Jurkat, Clone E6-1 (cell line): ENCODE measurements at regions not wholly inside any gene's neighbourhood (a gene's known extent, or its start where the extent isn't known, plus 50 kb on each side); places are given as distances from the start of the nearest gene placed in this dataset.
"Not testable (repeated sequence)": the region's sequence is repeated elsewhere in the genome, so short reads cannot be mapped to it uniquely, and the experiment has no call there.

Experiments used
- DNase-seq: peaks from one replicate; pipeline ENCODE4 v3.0.0-alpha.2; 2011; ENCODE audit warnings: low read depth, low spot score
- H3K4me3 ChIP-seq: 2 replicates; pipeline ENCODE4 v1.5.1; 2011; ENCODE audit warnings: mild to moderate bottlenecking, low read length, control low read depth, moderate library complexity

DNA sequence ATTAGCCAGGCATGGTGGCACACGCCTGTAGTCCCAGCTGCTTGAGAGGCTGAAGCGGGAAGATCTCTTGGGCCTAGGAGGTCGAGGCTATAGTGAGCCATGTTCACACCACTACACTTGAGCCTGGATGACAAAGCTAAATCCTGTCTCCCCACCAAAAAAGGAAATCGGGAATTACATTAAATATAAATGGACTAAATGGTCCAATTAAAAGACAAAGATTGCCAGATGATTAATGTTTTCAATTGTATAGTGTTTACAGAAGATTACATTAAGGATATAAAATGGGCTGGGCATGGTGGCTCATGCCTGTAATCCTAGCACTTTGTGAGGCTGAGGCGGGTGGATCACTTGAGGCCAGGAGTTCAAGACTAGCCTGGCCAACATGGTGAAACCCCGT, 179.1 kb downstream of the TOMM20 start:
- not testable (repeated sequence) for DNase-seq, H3K4me3 ChIP-seq

DNA sequence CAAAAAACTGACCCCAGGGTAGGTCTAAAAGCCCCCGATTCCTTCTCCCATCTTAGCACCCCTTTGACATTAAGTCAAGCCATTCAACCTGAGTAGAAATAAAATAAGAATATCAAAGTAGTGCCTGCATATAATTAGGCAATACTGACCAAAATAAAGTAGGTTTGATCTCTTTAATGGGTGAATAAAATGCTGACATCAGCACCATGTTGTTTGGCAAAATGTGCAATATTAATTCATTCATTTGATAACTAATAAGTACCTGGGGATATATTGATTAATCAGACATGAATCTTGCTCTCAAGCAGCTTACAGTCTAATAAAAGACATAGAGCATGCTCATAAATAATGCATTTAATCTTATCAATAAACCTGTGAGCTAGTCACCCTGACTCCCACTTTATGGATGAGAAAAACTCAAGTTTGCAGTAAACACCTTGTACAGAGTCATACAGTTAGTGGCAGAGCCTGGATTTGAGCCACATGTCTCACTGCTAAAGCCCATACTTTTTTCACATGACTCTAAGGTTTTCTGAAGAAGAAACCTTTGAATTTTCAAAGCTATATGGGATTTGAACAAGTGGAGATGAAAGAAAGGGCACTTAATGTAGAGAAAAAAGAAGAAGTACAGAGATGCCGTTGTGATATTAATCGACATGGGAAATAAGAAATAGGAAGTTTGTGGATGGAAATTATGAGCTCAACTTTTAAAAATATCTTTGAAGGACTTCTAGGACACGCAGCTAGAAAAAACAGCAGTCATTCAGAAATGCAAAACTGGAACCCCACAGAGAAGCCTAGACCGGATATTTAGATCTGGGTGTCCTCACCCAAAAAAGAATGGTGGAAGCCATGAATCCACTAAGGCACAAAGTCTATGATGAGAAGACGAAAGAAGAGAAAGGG, 183.9 kb downstream of the TOMM20 start:
- DNase-seq: no peak
- H3K4me3 ChIP-seq: no peak overlapping the region

GRCh38 chr1:234943836-234944402, 184.7 kb downstream of the TOMM20 start:
- DNase-seq: no peak
- H3K4me3 ChIP-seq: no peak overlapping the region

GRCh38 chr1:234942879-234943506, 185.6 kb downstream of the TOMM20 start:
- no peak for DNase-seq
- no peak overlapping the region for H3K4me3 ChIP-seq

DNA sequence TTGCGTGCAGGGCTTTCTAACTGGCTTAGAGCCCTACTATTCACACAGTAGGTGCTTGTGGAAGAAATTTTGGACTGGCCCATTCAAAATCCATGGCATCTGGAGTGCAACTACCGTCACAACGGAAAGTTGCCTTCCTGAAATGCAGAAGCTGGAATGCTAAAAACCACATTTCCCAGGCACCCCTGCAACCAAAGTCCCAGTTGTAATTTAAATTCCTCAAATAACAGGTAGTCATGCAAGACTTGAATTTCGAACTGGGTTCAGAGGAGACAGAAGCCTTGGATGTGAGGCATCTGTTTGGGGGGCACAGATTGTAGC, 186.7 kb downstream of the TOMM20 start:
- no peak for DNase-seq
- no peak overlapping the region for H3K4me3 ChIP-seq

DNA sequence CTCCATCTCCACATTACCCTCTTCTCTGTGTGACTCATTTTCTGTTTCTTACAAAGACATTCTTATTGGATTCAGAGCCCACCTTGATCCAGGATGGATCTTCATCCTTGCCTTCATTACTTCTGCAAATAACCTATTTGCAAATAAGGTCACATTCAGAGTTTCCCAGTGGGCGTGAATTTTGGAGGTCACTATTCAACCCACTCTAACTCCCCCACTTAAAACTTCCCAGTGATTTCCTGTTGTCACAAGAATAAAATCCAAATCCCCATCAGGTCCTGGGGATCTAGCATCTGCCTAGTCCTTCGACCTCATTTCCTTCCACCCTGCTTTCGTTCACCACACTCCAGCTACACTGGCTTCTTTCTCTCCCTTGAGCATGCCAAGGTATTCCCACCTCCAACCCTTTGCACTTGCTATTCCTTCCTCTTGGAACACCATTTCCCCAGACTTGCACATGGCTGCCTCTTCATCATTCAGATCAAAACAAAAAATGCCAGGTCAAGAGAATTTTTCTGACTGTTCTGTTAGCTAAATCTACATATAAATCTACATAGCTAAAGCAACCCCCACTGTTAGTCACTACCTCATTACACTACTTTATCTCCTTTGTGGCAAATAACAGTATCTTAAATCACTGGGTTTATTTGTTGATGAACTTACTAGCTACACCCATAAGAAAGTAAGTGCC, 187.2 kb downstream of the TOMM20 start:
- no peak overlapping the region for H3K4me3 ChIP-seq
- no peak for DNase-seq

GRCh38 chr1:234940841-234941240, 187.8 kb downstream of the TOMM20 start:
- H3K4me3 ChIP-seq: no peak overlapping the region
- DNase-seq: no peak

DNA sequence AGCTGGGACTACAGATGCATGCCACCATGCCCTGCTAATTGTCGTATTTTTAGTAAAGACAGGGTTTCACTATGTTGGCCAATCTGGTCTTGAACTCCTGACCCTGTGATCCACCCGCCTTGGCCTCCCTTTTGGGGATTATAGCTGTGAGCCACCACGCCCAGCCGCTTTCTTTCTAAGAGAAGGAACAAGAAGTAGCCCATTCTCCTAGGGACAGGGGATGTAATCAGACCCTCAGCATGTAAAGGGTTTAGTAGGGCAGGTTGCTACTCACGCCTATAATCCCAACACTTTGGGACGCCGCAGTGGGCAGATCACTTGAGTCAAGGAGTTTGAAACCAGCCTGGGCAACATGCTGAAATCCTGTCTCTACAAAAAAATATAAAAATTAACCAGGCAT, 189.7 kb downstream of the TOMM20 start:
- DNase-seq: no peak
- H3K4me3 ChIP-seq: no peak overlapping the region

GRCh38 chr1:234938135-234938534, 190.5 kb downstream of the TOMM20 start:
- no peak for DNase-seq

DNA sequence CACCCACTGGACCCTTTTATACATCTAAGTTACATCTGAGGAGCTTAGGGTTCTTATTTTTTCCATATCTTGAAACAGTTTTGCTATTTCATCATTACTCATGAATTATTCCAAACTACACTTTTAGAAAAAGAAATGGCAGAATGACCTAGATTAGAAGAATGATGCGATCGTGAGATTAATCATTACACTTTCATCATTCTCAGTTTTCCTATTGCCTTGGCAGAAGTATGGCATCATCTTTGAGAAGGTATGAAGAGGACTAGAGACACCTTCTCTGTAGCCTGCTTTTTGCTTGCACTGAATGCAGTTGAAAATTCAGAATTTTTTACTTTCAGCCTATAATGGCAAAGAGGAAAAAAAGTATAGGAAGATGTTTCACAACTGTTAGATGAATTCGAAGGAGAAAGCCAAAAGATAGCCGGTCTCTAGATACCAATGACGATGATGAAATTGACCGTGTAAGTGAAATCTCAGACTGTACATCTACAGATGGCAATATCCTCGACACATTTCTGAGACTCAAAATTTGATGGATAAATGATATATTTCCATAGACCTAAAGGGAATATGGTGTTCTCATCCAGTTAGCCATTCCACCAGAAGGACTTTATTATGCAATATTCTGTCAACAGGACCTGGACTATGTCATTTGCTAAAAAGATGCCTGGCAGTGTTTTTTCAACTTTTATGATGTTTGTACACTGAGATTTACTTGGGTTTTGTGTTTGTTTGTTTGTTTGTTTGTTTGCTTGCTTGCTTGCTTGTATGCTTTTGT, 191.8 kb downstream of the TOMM20 start:
- no peak for DNase-seq

More at GRCh38 chr1:234938135-234938534, 190.5 kb downstream of the TOMM20 start:
- no peak overlapping the region for H3K4me3 ChIP-seq

DNA sequence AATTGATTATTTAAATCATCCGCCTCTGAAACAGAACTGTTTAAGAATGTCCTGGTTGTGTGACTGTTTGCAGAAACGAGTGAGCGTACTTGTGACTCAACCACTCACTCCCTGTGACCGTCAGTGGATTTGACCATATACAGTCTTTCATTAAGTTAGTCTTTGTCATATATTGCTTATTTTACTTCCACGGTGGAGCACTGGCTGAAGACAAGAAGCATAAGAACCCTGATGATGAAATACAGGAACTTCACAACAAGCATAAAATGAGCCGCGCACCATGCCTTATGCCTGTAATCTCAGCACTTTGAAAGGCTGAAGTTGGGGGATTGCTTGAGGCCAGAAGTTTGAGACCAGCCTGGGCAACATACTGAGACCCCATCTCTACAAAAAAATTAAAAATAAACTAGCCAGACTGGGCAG, 194.0 kb downstream of the TOMM20 start:
- H3K4me3 ChIP-seq: no peak overlapping the region
- no peak for DNase-seq

More for the DNA sequence above, 191.8 kb downstream of the TOMM20 start:
- H3K4me3 ChIP-seq: no peak overlapping the region

GRCh38 chr1:234933475-234933874, 195.2 kb downstream of the TOMM20 start:
- DNase-seq: no peak
- no peak overlapping the region for H3K4me3 ChIP-seq

DNA sequence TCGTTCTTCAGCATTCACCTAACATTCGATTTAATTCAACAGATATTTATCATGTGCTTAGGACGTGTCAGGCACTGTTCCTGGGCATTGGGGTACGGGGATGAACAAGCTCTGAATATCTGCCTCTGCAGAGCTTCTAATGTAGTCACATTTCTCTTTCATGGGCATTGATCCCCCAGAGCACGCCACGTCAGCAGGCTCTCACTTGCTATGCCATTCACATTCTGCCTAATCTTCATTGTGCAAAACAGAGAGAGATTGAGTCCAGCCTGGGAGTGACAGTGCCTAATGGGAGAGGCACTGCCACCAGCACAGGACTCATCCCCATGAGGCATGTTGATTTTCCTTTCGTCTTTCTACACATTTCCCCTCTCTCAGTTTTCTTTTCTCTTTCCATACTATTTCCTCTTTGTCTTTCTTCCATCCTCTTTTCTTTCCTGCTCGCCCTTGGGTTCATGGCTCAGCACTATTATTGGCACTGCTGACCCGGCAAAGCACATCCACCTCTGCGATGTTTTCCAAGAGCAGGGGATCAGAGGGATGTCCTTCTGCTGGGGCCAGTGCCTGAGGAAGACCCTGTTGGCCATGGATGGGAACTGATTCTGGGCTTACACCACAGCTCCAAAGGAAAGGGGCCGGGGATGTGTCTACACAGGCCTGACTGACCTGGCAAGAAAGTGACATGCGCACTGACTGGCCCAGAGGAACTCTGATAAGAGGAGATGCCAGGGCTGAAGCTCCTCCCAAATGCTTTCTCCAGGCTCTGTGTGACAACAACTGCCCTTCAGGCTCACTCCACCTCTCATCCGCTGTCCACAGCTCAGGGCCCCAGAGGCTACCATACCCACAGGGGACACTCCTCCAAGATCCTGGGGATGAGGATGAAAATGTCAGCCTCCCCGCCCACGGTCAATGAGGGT, 195.9 kb downstream of the TOMM20 start:
- DNase-seq: no peak
- H3K4me3 ChIP-seq: no peak overlapping the region

GRCh38 chr1:234932106-234932505, 196.5 kb downstream of the TOMM20 start:
- no peak for DNase-seq
- no peak overlapping the region for H3K4me3 ChIP-seq

GRCh38 chr1:234931404-234931973, 197.1 kb downstream of the TOMM20 start:
- DNase-seq: no peak
- H3K4me3 ChIP-seq: no peak overlapping the region

GRCh38 chr1:234929369-234929768, 199.3 kb downstream of the TOMM20 start:
- DNase-seq: no peak
- H3K4me3 ChIP-seq: no peak overlapping the region

DNA sequence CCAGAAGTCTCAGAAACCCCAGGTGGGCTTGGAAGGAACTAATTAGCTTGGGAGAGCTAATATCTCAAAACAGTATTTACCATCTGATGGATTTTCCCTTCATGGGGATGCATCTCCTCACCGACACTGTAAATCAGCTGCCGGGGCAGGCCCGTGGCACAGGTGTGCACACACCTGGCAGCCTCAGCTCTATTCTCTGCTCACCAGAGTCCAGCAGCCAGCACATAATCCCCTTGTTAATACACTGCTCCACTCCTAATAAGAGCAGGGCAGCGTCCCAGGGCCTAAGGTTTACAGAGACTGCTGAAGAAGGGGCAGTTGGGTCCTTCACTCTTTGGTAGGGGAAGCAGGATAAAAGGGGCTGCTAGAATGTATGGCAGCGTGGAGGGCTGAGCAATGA, 200.0 kb downstream of the TOMM20 start:
- no peak overlapping the region for H3K4me3 ChIP-seq
- no peak for DNase-seq
